Neural progenitor cell (in vitro differentiated cells): ENCODE measurements at regions not wholly inside any gene's neighbourhood (a gene's known extent, or its start where the extent isn't known, plus 50 kb on each side); places are given as distances from the start of the nearest gene placed in this dataset.

Experiments
- EZH2 ChIP-seq: fragments of 200-600 bp; sonication (generic); IDR thresholded peaks from 2 replicates; pipeline ENCODE4 v1.6.1; 2017; ENCODE audit warnings: antibody characterized with exemption, mild to moderate bottlenecking, moderate library complexity
- EZH2phosphoT487 ChIP-seq: fragments of 200-600 bp; sonication (generic); IDR thresholded peaks from 2 replicates; pipeline ENCODE4 v1.6.1; 2017; ENCODE audit warnings: antibody characterized with exemption
- TF ChIP-seq, protein P1 (sequence below): fragments of 200-600 bp; sonication (generic); IDR thresholded peaks from 2 replicates; pipeline ENCODE4 v1.5.1; 2017; ENCODE audit warnings: antibody characterized with exemption, mild to moderate bottlenecking

DNA sequence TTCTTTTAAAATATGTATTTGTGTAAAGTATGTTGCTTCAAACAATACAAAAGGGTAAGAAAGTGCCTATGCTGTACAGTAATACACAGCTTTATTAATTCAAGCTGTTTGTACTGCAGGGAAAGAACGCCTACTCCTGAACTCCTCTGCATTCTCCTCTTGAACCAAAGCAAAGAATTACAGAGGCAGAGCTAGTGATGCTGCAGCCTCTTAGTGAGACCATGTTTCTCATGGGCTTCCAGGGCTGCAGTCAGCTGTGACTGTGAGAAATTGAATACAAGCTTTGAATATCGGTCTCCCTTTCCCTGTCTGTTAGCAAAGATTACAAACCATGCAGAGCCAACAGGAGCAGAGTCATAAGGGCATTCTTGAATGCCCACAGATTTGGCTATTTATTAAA, 248.5 kb downstream of the SLITRK1 start:
- TF ChIP-seq, protein P1, sequence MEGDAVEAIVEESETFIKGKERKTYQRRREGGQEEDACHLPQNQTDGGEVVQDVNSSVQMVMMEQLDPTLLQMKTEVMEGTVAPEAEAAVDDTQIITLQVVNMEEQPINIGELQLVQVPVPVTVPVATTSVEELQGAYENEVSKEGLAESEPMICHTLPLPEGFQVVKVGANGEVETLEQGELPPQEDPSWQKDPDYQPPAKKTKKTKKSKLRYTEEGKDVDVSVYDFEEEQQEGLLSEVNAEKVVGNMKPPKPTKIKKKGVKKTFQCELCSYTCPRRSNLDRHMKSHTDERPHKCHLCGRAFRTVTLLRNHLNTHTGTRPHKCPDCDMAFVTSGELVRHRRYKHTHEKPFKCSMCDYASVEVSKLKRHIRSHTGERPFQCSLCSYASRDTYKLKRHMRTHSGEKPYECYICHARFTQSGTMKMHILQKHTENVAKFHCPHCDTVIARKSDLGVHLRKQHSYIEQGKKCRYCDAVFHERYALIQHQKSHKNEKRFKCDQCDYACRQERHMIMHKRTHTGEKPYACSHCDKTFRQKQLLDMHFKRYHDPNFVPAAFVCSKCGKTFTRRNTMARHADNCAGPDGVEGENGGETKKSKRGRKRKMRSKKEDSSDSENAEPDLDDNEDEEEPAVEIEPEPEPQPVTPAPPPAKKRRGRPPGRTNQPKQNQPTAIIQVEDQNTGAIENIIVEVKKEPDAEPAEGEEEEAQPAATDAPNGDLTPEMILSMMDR, result no peak
- TF ChIP-seq EZH2phosphoT487 (no peak), EZH2 (no peak)
